HG03064 (cell line): ENCODE measurements at regions not wholly inside any gene's neighbourhood (a gene's known extent, or its start where the extent isn't known, plus 50 kb on each side); places are given as distances from the start of the nearest gene placed in this dataset.

Experiments
- ATAC-seq: cut with Tn5 transposase; IDR thresholded peaks from one replicate; pipeline ENCODE4 v1.9.1; 2021; ENCODE audit warnings: low read depth; ENCODE audit not compliant: unreplicated experiment

GRCh38 chr2:195414537-195415100 is 242.4 kb upstream of the SLC39A10 start:
- ATAC-seq, result no peak

DNA sequence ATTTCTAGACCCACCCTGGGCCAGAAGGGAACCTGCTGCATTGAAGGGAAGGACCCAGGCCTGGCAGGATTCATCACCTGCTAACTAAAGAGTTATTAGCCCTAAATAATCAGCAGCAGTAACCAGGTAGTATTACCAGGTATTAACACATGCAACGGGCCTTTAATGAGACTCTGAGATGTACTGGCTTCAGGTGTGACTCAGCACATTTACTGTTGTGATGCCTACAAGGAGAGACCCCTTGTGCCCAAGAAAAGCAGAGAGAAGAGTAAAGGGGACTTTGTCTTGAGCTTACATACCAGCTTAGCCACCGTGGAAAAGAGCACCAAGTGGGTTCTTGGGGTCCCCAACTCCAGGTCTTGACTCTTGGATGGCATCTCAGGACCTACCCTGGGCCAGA is 243.1 kb upstream of the SLC39A10 start:
- no peak for ATAC-seq

- ATAC-seq, result no peak
Observed at GRCh38 chr2:195413422-195413821, 243.6 kb upstream of the SLC39A10 start.

GRCh38 chr2:195411219-195411687 is 245.8 kb upstream of the SLC39A10 start:
- ATAC-seq, result no peak

- ATAC-seq, result peak; percentile 48
Observed at GRCh38 chr2:195410074-195410671, 246.9 kb upstream of the SLC39A10 start.

- ATAC-seq, result no peak
Observed at GRCh38 chr2:195408811-195409210, 248.2 kb upstream of the SLC39A10 start.

GRCh38 chr2:195408196-195408595 is 248.8 kb upstream of the SLC39A10 start:
- ATAC-seq, result no peak

DNA sequence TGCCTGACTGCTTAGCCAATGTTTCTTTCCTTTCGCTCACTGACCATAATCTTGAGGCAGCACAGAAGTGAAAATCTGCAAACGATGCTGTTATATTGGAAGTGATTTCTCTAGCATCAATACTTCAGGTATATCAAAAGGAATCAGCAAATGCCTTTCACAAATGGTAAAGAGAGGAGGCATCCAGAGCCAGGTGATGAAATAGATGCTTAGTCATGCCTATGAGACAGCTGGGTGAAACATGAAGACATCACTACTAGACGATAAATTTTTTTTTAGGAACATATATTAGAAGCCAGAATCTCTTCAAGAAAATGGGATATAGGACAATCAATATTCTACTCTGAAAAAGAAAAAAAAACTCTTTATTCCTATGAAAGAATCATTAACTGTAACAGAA is 249.2 kb upstream of the SLC39A10 start:
- no peak for ATAC-seq

GRCh38 chr2:195406886-195407603 is 250.0 kb upstream of the SLC39A10 start:
- ATAC-seq, result no peak

DNA sequence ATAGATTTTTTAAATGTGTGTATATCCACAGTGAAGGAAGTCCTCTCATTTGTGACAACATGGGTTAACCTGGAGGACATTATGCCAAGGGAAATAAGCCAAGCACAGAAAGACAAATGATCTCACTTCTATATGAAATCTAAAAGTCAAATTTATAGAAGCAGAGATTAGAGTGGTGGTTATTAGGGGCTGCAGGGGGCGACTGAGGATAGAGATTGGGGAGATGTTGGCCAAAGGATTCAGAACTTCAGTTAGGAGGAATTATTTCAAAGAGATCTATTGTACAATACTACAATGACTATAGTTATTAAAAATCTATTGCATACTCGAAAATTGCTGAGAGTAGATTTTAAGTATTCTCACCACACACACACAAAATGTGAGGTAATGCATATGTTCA is 252.4 kb upstream of the SLC39A10 start:
- ATAC-seq, result no peak

DNA sequence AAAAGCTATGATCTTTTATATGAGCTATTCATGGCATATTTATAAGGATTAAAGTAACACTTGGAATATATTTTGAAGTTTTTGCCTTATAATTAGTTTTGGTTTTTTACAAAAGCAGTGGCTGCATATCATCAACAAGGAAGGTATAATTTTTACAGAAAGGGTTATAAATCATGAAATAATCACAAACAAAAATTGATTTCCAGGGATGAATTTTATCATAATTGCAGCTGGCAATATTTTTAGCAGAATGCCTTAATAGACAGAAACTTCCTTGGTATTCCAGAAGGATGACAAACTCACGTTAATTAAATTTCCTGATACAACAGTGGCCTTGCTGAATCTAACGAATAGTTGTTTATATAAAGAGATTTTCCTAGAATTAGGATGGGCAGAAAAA is 260.5 kb upstream of the SLC39A10 start:
- ATAC-seq, result no peak

GRCh38 chr2:195395362-195395761 is 261.7 kb upstream of the SLC39A10 start:
- ATAC-seq, result no peak

DNA sequence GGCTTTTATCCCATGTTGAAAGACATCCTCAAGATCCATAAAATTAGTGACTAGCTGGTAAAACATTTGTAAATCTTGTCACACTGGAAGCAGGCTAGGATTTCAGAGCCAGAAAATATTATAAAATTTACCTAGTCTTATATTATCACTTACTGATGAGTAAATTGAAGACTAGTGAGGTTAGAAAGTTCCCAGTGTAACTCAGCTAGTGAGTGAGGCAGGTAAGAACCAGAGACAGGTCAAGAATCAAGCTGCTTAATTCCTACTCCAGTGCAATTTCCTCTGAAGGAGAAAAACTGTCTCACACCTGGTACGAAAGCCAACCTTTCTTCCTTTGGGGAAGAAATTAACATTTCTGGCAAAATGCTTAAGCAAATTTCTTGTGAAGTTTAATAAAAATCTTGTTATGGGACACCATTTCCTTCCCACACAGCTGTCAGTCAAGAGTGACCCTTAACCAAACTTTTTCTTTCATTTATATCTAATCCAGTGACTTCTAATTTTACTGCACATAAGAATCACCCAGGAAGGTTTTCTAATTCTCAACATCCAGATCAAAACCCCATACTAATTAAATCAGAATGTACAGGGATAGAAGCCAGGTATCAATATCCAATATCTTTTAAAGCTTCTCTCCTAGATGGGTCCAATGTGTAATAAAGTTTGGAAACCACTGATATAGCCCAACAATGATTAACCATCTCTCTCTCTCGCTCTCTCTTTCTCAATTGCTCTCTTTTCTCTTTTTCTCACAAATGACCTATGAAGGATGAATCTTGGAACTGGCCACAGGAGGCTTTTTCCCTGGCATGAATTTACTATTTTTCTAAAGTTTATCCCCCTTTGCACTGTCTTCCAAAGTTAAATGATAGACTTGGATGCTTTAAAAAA is 264.3 kb upstream of the SLC39A10 start:
- peak; percentile 75 for ATAC-seq

DNA sequence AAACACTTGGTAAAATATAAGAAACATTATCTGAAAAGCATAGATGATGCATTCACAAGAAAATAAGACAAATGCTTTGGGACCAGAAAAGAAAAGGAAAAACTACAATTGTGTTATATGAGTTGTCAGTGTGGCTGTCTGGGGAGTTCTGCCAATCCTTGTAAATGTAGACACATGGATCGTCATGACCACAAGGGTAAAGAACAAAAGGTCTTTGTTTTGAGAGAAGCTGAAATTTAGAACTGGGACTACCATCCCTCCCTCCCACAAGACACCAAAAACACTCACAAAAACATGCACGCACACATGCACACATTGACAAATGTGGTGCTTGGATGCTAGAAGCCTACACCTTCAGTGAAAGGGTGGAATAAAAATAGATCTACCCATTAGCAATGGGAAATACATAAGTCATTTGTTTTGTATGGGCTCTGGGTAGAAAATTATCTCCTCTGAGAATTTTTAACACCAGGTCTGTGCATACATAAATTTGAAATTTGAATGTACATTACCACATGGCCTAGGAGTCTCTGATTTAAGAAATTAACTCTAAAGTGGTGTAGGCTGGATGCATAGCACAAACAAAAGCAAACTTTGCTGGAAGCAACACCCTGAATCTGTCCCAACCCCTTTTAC is 266.2 kb upstream of the SLC39A10 start:
- ATAC-seq, result no peak

DNA sequence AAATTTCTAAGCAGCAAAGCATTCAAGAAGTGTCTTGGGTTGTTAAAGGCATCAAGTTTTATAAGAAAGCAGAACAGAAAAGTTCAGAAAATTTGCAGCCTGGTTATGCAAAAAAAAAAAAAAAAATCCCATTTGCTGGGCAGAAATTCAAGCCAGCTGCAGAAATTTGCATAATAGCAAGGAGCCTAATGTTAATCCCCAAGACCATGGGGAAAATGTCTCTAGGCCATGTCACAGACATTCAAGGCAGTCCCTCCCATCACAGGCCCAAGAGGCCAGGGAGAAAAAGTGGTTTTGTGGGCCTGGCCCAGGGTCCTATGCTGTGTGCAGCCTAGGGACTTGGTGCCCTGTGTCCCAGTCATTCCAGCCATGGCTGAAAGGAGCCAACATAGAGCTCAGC is 269.0 kb upstream of the SLC39A10 start:
- ATAC-seq, result no peak

GRCh38 chr2:195382186-195382585 is 274.8 kb upstream of the SLC39A10 start:
- ATAC-seq, result no peak

DNA sequence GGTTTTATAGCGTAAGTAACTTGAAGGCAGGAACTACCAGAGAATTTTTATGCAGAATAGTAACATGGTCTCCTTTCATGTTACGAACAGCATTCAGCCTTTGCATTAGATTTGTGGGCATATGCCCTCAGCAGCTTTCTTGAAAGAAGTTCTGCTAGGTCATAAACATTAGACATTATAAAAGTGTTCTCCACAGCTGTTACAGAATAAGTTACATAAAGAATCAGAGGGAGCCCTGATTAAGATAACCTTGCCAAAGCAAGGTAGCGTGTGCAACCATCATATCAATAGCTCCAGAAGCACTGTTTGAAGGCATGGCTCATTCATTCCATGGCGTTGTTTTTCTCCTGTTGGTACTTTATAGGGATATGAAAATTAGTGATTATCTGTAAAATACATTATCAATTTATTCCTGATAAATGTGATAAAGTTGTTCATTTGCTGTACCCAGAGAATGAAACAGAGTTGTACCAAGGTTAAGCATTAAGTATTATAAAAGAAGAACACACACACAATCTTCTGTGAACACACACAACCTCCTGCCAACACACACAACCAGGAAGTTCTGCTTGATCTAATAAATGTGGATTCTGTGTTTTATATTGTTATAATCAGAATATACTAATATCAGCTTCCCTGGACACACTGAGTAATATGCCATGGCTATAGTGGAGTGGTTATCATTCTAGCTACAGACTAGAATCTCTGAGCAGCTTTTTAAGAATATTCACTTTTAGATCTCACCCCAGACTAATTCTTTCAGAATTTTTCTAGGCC is 286.7 kb upstream of the SLC39A10 start:
- no peak for ATAC-seq

DNA sequence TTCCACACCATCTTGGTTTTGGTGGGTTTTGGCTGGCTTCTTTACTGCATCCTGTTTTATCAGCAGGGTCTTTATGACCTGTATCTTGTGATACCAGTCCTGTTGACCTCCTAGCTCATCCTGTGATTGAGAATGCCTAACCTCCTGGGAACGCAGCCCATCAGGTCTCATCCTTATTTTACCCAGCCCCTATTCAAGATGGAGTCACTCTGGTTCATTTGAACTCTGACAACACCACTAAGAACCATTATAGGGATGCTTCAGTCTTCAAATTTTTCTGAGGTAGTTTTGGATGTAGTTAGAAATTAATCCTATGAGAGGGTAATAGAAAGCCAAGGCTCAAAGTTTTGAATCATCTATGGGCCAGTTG is 287.8 kb upstream of the SLC39A10 start:
- no peak for ATAC-seq

DNA sequence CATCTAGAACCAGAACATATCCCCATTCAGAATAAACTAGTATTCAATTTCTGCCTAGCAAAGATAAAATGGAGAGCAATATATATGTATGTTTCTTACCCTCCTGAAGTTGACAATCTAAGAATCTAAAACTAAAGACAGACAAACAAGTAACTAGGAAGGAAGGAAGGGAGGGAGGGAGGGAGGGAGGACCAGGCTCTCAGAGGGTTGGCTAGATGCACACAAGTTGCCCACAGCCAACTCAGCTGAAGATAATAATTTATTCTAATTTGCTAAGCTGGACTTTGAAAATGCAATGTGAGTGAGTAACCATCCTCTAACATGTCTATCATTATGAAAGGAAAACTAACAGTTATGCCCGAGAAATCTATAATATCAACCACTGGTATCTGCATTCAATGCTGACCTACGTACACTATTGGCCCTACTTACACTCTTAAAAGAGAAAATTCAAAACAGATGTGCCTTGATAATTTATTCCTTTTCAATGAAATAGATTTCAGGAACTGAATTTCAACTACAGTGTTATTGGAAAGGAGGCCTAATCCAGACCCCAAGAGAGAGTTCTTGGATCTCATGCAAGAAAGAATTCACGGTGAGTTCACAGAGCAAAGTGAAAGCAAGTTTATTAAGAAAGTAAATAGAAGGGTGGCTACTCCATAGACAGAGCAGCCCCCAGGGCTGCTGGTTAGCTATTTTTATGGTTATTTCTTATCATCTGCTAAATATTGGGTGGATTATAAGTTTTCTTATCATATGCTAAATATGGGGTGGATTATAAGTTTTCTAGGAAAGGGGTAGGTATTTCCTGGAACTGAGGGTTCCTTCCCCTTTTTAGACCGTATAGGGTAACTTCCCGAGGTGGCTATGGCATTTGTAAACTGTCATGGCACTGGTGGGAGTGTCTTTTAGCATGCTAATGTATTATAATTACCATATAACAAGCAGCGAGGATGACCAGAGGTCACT is 288.5 kb upstream of the SLC39A10 start:
- ATAC-seq, result no peak
